GM19372 (cell line): ENCODE measurements at regions not wholly inside any gene's neighbourhood (a gene's known extent, or its start where the extent isn't known, plus 50 kb on each side); places are given as distances from the start of the nearest gene placed in this dataset.

Experiments used
- ATAC-seq: cut with Tn5 transposase; IDR thresholded peaks from one replicate; pipeline ENCODE4 v1.9.1; 2021; ENCODE audit warnings: mild to moderate bottlenecking, low read depth, moderate library complexity; ENCODE audit not compliant: unreplicated experiment

DNA sequence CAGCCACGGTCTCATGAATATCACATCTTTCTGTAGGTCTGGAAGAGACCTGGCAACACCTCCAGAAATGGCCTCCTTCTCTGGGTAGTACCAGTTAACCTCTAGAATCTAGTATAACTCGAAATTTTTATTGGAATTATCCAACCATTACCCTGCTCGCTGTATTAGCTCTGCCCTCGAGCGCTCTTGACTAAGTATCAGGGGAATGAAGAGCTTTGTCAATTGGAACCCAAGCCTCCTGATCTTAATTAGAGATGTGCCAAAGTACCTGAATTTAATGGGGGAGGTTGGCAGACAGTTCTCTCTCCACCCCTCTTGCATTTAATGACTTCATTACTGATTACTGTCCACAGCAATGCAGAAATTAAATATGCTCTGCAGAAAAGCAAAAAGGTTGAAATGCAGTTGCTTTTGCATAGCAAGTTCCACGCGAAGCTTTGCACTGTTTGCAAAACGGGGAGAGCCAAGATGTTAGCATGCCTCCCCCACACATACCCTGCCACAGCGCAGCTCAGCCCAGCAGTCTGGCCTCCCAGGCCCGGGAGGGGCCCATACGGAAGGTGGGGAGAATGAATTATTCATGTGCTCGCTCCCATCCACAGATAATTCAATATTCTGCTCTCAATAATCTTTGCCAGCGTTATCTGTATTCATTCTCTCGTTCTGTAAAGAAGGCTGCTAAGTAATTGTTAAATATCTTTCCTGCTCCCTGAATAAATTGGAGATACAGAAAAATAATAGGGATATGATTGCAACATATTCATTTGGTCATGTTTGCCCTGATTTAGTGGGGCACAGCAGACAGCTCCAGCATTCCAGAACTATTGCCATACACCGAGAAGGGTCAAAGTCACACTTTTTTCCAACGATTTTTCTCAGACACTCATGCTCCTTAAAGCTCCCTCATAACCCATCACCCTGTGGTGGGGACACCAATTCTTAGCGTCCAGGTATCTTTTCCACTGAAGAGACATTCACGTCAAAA, 305.8 kb downstream of the CDH26 start:
- no peak for ATAC-seq

DNA sequence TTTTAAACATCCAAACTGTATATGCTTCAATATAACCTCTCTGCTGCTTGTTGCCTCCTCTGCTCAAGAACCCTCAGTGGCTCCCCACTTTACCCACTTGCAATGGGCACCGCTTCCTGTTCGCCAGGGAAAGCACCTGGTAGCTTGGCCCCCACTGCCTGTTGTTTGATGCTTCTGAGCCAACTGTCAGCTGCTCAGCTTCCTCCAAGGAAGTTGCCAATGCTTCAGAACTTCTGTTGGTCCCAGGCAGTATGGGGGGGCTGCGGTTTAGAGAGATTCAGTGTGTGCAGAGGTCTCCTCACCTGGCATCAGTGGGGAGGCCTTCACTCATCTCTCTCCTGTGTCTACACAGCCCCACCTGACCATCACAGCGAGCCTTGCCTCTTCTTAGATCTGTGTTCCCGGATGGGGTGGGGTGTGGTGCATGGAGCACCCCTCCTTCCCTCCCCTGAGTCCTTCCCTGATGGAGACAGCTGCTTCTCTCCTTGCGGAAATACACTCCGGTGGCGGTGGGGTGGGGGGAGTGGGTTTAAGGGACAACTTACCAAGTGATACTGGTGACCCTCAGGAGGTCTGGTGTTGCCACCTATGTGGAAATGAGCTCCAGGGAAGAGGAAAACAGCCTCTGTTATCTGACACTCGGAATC, 308.1 kb downstream of the CDH26 start:
- no peak for ATAC-seq

DNA sequence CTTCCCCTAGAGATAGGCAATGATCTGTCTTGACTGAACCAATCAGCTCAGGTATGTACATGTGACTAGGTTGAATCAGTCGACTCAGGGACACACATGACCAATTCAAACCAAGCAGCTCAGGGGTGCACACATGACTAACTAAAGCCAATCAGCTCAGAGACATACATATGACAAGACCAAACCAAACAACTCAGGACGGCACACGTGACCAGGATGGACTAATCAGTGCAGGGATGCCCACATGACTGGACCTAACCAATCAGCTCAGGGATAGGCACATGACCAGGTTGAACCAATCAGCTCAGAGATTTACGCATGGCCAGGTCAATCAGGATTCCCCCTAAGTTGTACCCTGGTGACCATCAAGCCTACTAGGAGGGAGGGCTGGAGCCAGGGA, 310.3 kb downstream of the CDH26 start:
- ATAC-seq, result no peak

DNA sequence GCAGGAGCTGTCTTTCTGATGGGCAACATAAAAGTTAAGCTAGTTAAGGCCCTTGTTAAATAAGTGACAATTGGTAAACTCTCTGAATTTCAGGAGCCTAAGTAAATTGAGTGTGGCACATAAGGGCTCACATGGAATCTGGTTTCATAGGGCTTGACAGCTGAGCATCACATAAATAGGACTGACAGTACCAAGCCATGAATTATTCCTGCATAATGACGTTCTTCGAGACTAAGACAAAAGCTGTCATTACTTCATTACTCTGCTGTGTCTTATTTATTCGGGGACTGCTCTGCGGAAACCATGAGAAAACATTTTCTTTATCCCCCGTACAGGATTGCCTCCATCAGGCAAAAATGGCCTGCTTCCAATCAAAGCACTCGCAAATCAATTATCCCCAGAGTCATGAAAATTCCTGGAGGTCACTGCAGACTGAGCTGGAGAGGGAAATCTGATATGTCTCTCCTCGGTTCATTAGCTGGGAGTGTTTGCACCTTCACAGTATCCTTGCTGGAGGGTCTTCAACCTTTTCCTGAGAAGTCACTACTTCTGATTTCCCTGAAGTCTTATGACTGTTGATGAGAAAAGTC, 311.4 kb downstream of the CDH26 start:
- ATAC-seq, result no peak

DNA sequence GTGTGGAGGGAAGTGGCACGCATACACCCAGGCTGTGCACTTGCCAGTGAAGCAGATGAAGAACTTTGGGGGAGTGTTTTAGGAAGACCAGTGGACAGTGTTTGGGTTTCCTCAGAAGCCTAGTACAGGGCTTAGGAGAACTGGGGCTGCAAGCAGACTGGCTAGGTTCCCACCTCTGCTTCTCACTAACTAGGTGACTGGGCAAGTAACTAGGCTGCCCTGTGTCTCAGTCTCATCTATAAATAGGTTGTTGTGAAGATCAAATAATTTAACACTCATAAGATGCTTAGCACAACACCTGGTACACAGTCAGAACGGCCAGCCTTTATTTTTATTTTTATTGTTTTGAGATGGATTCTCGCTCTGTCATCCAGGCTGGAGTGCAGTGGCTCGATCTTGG, 312.1 kb downstream of the CDH26 start:
- no peak for ATAC-seq

DNA sequence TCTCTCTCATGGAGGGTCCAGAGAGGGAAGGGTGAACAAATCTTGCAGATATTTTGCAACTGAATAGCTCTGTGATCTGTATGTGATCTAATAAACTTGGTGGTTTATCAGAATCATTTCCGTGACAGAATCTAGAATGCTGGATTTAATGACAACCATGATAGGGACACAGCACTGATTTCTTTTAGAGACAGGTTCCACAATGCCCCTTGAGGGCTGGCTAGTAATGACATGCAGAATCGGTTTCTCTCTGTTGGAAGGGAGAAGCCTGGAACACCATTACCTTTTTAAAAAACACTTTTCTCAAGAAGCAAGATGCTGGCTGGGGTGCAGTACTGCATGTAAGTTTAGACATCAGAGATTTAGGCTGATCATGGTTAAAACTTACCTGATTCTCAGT, 313.4 kb downstream of the CDH26 start:
- ATAC-seq, result no peak

DNA sequence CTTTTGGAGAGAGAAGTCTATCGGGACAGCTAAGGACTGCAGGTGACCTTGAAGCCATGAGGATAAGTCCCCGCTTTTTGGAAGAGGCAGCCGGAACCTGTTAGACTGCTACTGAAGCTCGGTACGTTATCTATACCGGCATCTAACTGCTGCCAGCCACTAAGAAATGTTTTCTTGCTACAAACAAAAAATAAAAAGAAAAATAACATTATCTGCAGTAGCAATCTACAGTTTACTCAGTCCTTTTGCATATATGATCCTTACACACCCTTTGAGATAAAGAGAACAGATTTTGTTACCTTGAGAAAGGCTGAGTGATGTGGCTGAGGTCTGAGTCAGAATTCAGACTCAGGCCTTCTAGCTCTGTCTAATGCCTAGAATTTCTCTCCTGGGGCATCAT, 314.6 kb downstream of the CDH26 start:
- ATAC-seq, result no peak

DNA sequence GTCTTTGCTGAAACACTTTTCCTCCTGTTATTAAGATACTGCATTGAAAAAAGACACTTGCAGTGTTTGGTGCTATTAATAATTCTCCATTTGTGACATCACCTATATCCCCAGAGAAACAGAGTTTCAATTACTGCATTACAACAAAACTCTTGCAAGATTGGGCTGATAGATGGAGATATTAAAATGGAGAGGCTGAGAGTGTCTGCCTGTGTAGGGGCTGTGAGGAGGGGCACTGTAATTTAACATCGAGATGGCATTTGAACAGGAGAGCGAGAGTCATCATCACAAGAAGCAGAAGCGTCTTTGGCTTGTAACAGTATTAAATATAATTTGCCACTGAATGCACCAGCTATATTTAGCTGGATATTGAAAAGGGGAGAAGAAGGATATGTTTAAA, 316.5 kb downstream of the CDH26 start:
- ATAC-seq, result no peak

DNA sequence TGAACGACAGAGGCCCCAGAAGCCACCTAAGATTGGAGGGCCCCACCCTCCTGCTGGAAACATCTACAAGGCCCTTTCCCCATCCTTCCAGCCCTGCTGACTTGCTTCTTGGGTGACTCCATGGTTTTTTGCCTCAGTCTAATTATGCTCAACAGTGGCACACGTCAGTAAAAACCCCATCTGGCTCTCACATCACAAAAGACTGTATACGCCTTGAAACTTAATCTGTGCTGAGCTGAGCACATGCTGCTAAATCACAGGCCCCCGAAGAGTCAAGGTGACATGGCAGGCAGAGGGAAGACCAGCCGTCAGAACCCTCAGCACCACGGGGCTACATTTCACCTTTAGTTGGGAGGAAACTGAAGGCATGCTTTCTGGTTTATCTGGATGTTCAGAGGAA, 323.1 kb downstream of the CDH26 start:
- ATAC-seq, result no peak

DNA sequence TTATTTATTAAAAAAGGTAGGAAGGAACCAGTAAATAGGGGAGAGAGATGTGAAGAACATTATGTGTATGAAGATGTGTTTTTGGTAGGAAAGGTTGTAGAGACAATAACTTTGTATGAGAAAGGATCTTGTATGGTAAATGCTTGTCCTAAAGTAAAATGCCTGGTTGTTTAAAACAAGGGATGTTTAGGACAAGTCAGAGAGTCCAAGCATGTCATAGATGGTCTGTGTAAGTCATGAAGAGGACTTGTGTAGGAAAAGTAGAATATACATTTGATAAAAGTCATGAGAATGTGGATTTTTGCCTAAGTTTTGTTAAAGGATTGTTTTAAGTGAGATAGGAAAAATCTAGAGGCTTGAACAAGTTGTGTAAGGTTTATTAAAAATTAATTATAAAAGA, 325.1 kb downstream of the CDH26 start:
- ATAC-seq, result no peak

DNA sequence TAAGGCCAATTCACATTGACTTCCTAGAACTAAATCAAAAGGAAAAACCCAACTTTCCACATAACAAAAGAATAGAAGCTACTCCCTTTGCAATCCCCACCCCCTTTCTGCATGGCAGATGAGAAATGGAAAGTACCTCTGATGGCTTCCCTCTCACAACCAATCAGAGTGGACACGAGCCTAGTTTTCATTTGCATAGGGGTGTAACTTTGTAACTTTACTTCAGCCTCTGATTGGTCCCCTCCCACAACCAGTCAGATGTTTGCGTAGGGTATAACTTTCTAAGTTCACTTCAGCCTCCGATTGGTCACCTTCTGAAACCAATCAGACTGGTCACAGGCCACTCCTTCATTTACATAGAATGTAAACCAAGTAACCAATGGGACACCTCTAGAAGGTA, 328.5 kb downstream of the CDH26 start:
- ATAC-seq, result no peak

DNA sequence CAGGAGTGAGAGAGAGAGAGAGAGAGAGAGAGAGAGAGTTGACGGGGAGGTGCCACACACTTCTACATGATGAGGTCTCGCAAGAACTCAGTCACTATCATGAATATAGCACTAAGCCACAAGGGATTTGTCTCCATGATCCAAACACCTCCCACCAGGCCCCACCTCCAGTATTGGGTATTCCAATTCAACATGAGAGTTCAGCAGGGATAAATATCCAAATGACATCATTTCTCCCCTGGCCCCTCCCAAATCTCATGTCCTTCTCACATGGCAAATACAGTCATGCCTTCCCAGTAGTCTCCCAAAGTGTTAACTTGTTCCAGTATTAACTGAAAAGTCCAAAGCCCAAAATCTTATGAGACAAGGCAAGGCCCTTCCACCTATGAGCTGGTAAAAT, 330.7 kb downstream of the CDH26 start:
- no peak for ATAC-seq

DNA sequence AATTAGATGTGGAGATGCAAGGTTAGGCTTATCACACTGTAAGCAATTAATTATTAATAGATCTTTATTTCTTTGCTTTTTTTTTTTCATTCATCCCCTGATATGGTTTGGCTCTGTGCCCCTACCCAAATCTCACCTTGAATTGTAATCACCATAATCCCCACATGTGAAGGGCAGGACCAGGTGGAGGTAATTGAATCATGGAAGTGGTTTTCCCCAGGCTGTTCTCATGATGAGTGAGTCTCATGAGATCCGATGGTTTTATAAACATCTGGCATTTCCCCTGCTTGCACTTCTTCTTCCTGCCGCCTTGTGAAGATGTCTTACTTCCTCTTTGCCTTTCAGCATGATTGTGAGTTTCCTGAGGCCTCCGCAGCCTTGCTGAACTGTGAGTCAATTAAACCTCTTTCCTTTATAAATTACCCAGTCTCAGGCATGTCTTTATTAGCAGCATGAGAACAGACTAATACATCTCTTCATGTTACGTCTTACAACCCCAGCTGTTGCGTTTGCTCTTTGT, 333.8 kb downstream of the CDH26 start:
- ATAC-seq, result no peak

DNA sequence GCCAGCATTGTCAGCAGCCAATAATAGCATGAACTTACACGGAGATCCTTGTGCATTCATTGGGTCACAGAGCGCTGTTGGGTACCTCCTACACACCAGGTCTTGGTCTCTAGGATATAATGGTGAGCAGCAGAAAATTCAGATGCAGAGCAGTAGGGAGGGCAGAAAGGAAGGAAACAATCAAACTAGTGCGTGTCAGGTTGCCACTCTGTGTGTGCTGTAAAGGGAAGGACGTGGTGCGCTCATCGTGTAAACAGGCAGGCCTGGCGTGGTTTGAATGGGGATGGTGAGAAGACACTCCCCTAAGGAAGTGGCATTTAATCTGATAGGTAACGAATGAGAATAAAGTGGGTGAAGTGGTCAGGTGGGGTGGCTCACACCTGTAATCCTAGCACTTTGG, 336.4 kb downstream of the CDH26 start:
- ATAC-seq, result no peak

DNA sequence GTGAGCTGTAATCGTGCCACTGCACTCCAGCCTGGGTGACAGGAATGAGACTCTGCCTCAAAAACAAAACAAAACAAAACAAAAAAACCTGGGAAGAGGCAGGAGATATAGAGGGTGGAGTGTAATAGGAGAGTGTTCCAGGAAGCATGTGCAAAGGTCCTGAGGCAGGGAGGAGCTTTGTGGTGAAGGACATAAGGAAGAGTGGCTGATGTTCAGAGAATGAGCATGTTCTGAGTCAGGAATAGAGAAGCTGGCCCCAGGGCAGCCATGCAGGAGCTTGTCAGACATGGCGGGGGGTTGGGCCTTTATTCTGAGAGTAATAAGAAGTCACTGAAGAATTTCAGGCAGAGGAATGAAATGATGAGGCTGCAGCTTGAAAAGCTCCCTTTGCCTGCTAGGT, 337.0 kb downstream of the CDH26 start:
- ATAC-seq, result no peak

DNA sequence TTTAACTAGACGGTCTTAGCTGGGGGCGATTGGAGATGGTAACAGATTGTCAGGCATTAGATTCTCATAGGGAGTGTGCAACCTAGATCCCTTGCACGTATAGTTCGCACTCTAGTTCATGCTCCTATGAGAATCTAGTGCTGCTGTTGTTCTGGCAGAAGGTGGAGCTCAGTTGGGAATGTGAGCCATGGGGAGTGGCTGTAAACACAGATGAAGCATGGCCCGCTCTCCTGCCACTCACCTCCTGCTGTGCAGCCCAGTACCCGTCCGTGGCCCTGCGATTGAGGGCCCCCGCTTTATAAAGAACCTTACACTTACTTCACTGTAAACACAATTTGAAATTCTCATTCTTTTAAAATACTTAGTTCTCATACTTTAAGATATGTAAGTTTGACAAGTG, 339.4 kb downstream of the CDH26 start:
- no peak for ATAC-seq

DNA sequence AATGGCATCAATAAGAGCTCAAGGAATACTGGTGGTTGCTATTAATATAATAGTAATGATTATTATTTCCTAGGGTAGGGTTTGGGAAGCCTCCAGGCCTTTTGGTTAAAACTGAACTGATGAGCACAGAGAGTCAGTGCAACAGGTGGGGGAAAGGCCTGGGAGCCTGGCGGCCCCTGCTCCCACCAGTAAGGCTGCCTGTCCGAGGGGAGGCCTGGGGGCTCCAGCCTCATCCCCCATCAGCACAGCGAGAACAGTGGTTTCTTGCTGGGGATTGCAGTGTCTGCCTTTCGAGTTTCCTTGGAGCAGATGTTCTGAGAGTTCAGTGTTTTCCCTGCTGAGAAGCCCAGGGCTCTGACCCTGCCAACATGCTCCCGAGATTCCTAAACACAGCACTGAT, 340.4 kb downstream of the CDH26 start:
- ATAC-seq, result no peak

DNA sequence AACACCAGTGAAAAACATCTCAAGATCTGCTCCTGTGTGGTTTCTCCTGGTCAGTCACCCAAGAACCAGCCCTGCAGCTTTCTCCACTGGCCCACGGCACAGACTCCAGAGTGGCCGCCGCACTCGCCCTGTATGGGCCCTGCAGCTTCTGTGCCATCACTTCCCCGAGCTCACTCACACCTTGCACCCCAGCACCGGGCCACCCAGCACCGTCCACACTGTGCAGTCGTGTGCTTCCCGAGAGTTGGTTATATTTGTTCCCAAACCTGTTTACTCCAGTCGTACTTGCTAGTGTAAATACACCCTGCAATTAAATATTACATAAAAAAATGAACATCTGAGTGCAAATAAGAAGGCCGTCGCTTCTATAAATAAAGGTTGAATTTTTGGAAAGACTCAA, 341.7 kb downstream of the CDH26 start:
- ATAC-seq, result no peak

DNA sequence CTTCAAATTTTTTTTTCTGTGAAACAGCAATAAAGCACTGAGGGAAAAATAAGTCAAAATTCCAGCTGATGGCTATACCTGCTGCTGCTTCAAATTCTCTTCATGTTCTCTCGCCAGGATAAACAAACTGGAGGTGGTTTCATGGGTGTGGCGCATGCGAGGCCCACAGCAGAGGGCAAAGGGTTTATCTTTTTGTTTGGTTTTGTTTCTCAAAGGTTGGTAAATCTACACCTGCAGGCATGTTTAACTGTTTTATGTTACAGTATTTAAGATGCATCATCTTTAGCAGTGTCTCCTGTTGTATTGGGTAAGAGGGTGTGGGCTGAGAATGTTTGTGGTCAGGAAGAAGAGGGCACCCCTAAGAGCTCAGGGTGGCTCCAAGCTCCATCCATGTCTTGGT, 342.2 kb downstream of the CDH26 start:
- ATAC-seq, result no peak

DNA sequence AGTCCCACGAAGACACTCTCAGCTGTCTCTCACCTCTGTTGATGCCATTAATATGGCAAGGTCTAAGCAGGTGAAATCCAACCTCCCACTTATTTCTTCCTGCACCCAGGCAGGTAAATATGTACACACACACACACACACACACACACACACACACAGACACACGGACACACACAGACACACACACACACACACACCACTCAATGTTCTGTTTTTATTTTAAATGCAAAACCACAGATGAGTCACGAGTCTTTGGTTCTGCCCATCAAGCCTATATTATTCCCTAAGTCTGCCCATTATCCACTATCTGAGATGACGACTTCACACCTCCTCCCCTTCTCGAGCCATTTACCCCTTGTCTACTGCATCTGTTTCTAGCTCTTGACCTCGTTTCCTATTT, 344.7 kb downstream of the CDH26 start:
- no peak for ATAC-seq

DNA sequence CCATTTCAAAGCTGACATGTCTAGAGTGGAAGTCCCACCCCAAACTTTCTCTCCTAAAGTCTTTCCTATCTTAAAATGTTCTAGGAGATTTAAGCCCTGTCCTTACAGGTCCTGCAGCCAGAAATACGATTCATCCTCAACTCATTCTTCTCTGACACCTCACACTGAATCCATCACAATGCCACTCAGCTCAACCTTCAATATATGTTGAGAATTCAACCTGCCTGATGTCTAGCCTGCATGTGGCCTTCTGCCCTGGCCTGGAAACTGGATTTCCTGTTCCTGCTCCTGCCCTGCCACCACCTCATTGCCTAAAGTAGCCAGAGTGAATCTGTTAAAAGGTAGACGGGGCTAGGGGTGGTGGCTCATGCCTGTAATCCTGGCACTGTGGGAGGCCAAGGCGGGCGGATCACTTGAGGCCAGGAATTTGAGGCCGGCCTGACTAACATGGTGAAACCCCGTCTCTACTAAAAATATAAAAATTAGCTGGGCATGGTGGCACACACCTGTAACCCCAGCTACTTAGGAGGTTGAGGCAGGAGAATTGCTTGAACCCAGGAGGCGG, 345.9 kb downstream of the CDH26 start:
- ATAC-seq, result no peak
